SH-SY5Y (cell line): ENCODE measurements at regions not wholly inside any gene's neighbourhood (a gene's known extent, or its start where the extent isn't known, plus 50 kb on each side); places are given as distances from the start of the nearest gene placed in this dataset.

Source experiments
- GATA2 ChIP-seq: IDR thresholded peaks from 2 replicates; pipeline ENCODE4 v1.6.1; 2011; ENCODE audit warnings: mild to moderate bottlenecking, low read depth, low read length
- GATA3 ChIP-seq: IDR thresholded peaks from 2 replicates; pipeline ENCODE4 v1.6.1; 2011; ENCODE audit warnings: low read depth, mild to moderate bottlenecking, low read length, moderate library complexity

DNA sequence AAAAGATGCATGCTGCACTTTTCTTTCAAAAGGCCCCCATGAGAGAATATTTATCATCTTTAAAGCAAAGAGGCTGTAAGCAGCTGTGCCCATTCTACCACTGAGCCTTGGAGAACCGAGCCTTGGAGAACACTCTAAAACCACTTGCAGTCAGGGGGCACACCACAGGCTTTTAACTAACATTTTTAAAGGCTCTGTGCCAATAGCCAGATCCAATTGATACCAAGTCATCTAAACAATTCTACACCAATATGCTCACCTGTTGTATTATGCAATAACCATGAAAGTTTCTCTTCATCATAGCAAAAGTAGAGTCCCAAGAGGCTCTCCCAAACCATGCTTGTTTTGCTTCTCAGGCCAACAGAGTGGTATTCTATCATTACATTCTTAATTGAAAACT, 1090.5 kb upstream of the SEMA6A start:
- no peak for TF ChIP-seq GATA2
- TF ChIP-seq GATA3 = no peak
